ENCODE measurements at regions not wholly inside any gene's neighbourhood (a gene's known extent, or its start where the extent isn't known, plus 50 kb on each side); places are given as distances from the start of the nearest gene placed in this dataset.

GRCh38 chr16:55003916-55004315, 73.3 kb downstream of the IRX5 start:
- TF ChIP-seq CTCF (IDR thresholded peaks at IDR 0.05): no peak
- TF ChIP-seq POLR2A (IDR thresholded peaks at IDR 0.05): no peak
